Keratinocyte (primary cell): ENCODE measurements at regions not wholly inside any gene's neighbourhood (a gene's known extent, or its start where the extent isn't known, plus 50 kb on each side); places are given as distances from the start of the nearest gene placed in this dataset.
"Not testable (repeated sequence)": the region's sequence is repeated elsewhere in the genome, so short reads cannot be mapped to it uniquely, and the experiment has no call there.

ENCODE experiments used
- DNase-seq: peaks from one replicate; pipeline ENCODE4 v3.0.0-alpha.2; 2011; ENCODE audit warnings: low read depth, missing footprints, low spot score
- FAIRE-seq: peaks from 2 replicates; lab custom pipeline; 2011; peaks lifted over from hg19 to GRCh38; lab: Jason Lieb, UNC
- H2AFZ ChIP-seq: 2 replicates; pipeline ENCODE4 v1.6.0; 2012; ENCODE audit warnings: low read length, control low read depth, inconsistent platforms; ENCODE audit not compliant: control insufficient read depth
- H3K27ac ChIP-seq: 2 replicates; pipeline ENCODE4 v1.5.1; 2011; ENCODE audit warnings: low read length; ENCODE audit not compliant: control insufficient read depth, insufficient read depth
- H3K27me3 ChIP-seq: 3 replicates; pipeline ENCODE4 v1.6.0; 2011; ENCODE audit warnings: low read length; ENCODE audit not compliant: control insufficient read depth, insufficient read depth; ENCODE audit errors: extremely low read depth
- H3K36me3 ChIP-seq, 2 experiments: 2 replicates in 1 of 2; 3 replicates in 1 of 2; pipeline ENCODE4 v1.5.1; 2011; ENCODE audit warnings: low read length in 2 of 2, mild to moderate bottlenecking in 1 of 2; ENCODE audit not compliant: control insufficient read depth in 2 of 2, insufficient read depth in 2 of 2; ENCODE audit errors: extremely low read depth in 1 of 2
- H3K4me1 ChIP-seq: 3 replicates; pipeline ENCODE4 v1.5.1; 2011; ENCODE audit warnings: low read length; ENCODE audit not compliant: control insufficient read depth, insufficient read depth; ENCODE audit errors: extremely low read depth
- H3K4me2 ChIP-seq: 3 replicates; pipeline ENCODE4 v1.6.0; 2011; ENCODE audit warnings: low read depth, low read length; ENCODE audit not compliant: control insufficient read depth, insufficient read depth; ENCODE audit errors: extremely low read depth
- H3K4me3 ChIP-seq, 3 experiments: fragments of 200-600 bp in 1 of 3; sonication (generic) in 1 of 3; 2 replicates in 2 of 3; 3 replicates in 1 of 3; pipeline ENCODE4 v1.5.1; 2011 to 2016; ENCODE audit warnings: low read length in 3 of 3, mild to moderate bottlenecking in 3 of 3, control low read depth in 2 of 3, inconsistent platforms in 1 of 3, low read depth in 1 of 3, mixed read lengths in 1 of 3, mixed run types in 1 of 3, moderate library complexity in 1 of 3; ENCODE audit not compliant: control insufficient read depth in 2 of 3, insufficient read depth in 2 of 3; ENCODE audit errors: extremely low read depth in 1 of 3
- H3K79me2 ChIP-seq: 2 replicates; pipeline ENCODE4 v1.6.0; 2012; ENCODE audit warnings: low read length; ENCODE audit not compliant: control insufficient read depth, insufficient read depth
- H3K9ac ChIP-seq: 3 replicates; pipeline ENCODE4 v1.6.0; 2011; ENCODE audit warnings: low read length; ENCODE audit not compliant: control insufficient read depth, insufficient read depth; ENCODE audit errors: extremely low read depth
- H3K9me1 ChIP-seq: 3 replicates; pipeline ENCODE4 v1.6.0; 2011; ENCODE audit warnings: low read length; ENCODE audit not compliant: control insufficient read depth, insufficient read depth; ENCODE audit errors: extremely low read depth
- H3K9me3 ChIP-seq: 2 replicates; pipeline ENCODE4 v1.5.1; 2012; ENCODE audit warnings: low read depth, low read length; ENCODE audit not compliant: control insufficient read depth
- H4K20me1 ChIP-seq: 3 replicates; pipeline ENCODE4 v1.6.0; 2011; ENCODE audit warnings: low read length; ENCODE audit not compliant: control insufficient read depth, insufficient read depth; ENCODE audit errors: extremely low read depth
- EZH2 ChIP-seq: IDR thresholded peaks from one replicate; pipeline ENCODE4 v1.6.1; 2012; ENCODE audit warnings: inconsistent platforms, mild to moderate bottlenecking, low read length, moderate library complexity
- dilution Hi-C: fragments of 300-500 bp; cut with MboI; formaldehyde crosslinking; loops from one replicate; pipeline ENCODE4 v1.7.0; 2020; ENCODE audit warnings: low sequenced_read_pairs; ENCODE audit not compliant: extremely low pct_ligation_motif_present
- TF ChIP-seq, protein P1 (sequence below), 3 experiments: IDR thresholded peaks in 1 of 3; conservative IDR thresholded peaks in 1 of 3; optimal IDR thresholded peaks in 1 of 3; 2 replicates in 2 of 3; 3 replicates in 1 of 3; pipeline versions ENCODE3 to v1.5.1; 2011; ENCODE audit warnings: low read length in 3 of 3, mild to moderate bottlenecking in 3 of 3, moderate library complexity in 2 of 3, control low read depth in 1 of 3, inconsistent platforms in 1 of 3; ENCODE audit not compliant: insufficient read depth in 2 of 3; ENCODE audit errors: extremely low read depth in 1 of 3

DNA sequence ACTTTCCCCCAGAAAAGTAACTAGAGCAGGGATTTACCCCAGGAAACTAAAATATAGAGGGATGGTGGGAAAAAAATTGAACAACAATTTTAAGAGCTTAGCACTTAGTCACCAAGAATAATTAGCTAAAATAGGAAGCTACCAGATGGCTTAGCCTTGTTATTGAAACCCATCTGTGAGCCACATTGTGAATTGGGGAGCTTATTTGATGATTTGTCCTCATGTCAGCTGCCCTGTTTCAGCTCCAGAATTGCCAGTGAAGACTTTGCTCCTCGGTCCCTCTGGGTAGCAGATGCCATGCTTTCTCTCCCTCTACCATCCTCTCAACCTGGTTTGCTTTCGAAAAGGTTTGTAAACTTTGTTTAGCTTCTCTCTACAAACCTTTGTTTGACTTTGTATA is 67.7 kb upstream of the PTHLH start:
- H3K9me3 ChIP-seq: no peaks in the 10 kb centered on the region
- no peaks in the 10 kb centered on the region for H4K20me1 ChIP-seq
- H3K27me3 ChIP-seq: no peaks in the 10 kb centered on the region
- TF ChIP-seq, protein P1, sequence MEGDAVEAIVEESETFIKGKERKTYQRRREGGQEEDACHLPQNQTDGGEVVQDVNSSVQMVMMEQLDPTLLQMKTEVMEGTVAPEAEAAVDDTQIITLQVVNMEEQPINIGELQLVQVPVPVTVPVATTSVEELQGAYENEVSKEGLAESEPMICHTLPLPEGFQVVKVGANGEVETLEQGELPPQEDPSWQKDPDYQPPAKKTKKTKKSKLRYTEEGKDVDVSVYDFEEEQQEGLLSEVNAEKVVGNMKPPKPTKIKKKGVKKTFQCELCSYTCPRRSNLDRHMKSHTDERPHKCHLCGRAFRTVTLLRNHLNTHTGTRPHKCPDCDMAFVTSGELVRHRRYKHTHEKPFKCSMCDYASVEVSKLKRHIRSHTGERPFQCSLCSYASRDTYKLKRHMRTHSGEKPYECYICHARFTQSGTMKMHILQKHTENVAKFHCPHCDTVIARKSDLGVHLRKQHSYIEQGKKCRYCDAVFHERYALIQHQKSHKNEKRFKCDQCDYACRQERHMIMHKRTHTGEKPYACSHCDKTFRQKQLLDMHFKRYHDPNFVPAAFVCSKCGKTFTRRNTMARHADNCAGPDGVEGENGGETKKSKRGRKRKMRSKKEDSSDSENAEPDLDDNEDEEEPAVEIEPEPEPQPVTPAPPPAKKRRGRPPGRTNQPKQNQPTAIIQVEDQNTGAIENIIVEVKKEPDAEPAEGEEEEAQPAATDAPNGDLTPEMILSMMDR (optimal IDR thresholded peaks at IDR 0.05 in 1 of 3, IDR thresholded peaks at IDR 0.05 in 1 of 3, conservative IDR thresholded peaks at IDR 0.05 in 1 of 3; ENCODE audit: extremely low read depth in 1 of 3, insufficient read depth in 2 of 3, low read length in 3 of 3): no peak
- no peak for TF ChIP-seq EZH2
- no peak overlapping the region for H3K4me2 ChIP-seq
- no peak overlapping the region for H3K27ac ChIP-seq
- DNase-seq: no peak
- H3K4me1 ChIP-seq: peaks cover 9% of the 10 kb centered on the region
- dilution Hi-C loops: no loop called here
- no peak overlapping the region for H3K9ac ChIP-seq
- no peaks in the 10 kb centered on the region for H3K9me1 ChIP-seq
- no peak overlapping the region for H3K4me3 ChIP-seq
- FAIRE-seq: no peak
- H2AFZ ChIP-seq: no peak overlapping the region
- no peaks in the 10 kb centered on the region for H3K36me3 ChIP-seq
- H3K79me2 ChIP-seq: no peaks in the 10 kb centered on the region

DNA sequence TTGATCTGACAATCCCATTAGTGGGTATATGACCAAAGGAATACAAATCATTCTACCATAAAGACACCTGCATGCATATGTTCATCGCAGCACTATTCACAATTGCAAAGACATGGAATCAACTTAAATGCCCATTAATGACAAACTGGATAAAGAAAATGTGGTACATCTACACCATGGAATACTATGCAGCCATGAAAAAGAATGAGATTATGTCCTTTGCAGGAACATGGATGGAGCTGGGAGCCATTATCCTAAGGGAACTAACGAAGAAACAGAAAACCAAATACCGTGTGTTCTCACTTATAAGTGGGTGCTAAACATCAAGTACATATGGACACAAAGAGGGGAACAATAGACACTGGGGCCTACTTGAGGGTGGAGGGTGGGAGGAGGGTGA is 74.1 kb upstream of the PTHLH start:
- peaks cover 18% of the 10 kb centered on the region for H3K4me1 ChIP-seq
- H3K4me3 ChIP-seq, H3K9me3 ChIP-seq, H3K36me3 ChIP-seq, H3K9me1 ChIP-seq, H3K79me2 ChIP-seq, DNase-seq, FAIRE-seq, H3K4me2 ChIP-seq, H3K27ac ChIP-seq, H3K9ac ChIP-seq, dilution Hi-C loops, H3K27me3 ChIP-seq, H2AFZ ChIP-seq, H4K20me1 ChIP-seq: not testable (repeated sequence)

DNA sequence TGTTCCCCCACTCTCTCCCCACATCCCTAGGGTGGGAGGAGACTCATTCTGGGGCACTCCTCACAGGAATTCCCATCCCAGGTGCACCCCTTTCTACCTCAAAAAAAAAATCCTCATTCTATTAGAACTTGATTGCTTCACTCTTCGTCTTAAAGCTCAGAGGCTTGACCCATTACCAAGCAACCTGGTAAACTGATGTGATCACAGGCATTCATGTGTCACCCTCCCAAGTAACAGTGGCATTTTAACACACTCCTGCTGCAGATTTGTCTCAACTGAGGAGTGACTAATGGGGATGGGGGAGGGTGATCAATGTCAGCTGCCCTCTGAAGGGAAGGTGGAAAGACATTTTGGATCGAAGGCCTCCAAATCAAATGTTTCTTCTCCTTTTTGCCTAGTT is 78.1 kb upstream of the PTHLH start:
- Histone ChIP-seq H3K27me3 (no peaks in the 10 kb centered on the region), H3K4me2 (peak overlapping the region; percentile 35), H3K9ac (no peak overlapping the region), H3K79me2 (no peaks in the 10 kb centered on the region), H3K4me3 (no peak overlapping the region), H2AFZ (no peak overlapping the region), H3K27ac (peak overlapping the region; percentile 65), H4K20me1 (no peaks in the 10 kb centered on the region), H3K9me3 (no peaks in the 10 kb centered on the region), H3K9me1 (no peaks in the 10 kb centered on the region), H3K4me1 (peaks cover 25% of the 10 kb centered on the region), H3K36me3 (no peaks in the 10 kb centered on the region)
- dilution Hi-C loops: no loop called here
- DNase-seq (no peak), FAIRE-seq (peak; percentile 77)
- TF ChIP-seq, protein P1 (optimal IDR thresholded peaks at IDR 0.05 in 1 of 3, IDR thresholded peaks at IDR 0.05 in 1 of 3, conservative IDR thresholded peaks at IDR 0.05 in 1 of 3; ENCODE audit: extremely low read depth in 1 of 3, insufficient read depth in 2 of 3, low read length in 3 of 3): no peak
- TF ChIP-seq EZH2: no peak
